ENCODE measurements at regions not wholly inside any gene's neighbourhood (a gene's known extent, or its start where the extent isn't known, plus 50 kb on each side); places are given as distances from the start of the nearest gene placed in this dataset.

GRCh38 chr1:70581661-70582060, 170.6 kb downstream of the CTH start:
- no peak for TF ChIP-seq POLR2A (IDR thresholded peaks at IDR 0.05; ENCODE audit: low read length)
- TF ChIP-seq GATA1 (IDR thresholded peaks at IDR 0.05; ENCODE audit: low read depth, low read length) = no peak

Data from erythroblast (primary cell).